ENCODE measurements at regions not wholly inside any gene's neighbourhood (a gene's known extent, or its start where the extent isn't known, plus 50 kb on each side); places are given as distances from the start of the nearest gene placed in this dataset.

GRCh38 chr3:96070678-96071077 is 743.7 kb upstream of the EPHA6 start:
- Histone ChIP-seq H3K4me1 (no peaks in the 10 kb centered on the region), H3K4me3 (no peak overlapping the region), H3K36me3 (no peaks in the 10 kb centered on the region), H3K9me3 (peaks cover 0 to 13% (median 0%) of the 10 kb centered on the region in 3 donors), H3K27ac (no peak overlapping the region), H3K27me3 (no peaks in the 10 kb centered on the region)
- DNase-seq = no peak
- no peak for TF ChIP-seq CTCF (IDR thresholded peaks at IDR 0.05)
- no peak for TF ChIP-seq POLR2A (IDR thresholded peaks at IDR 0.05)
- intact Hi-C loops (cut with DNase I) = no loop called here

- 39 to 48% methylated on average over 5 of the region's 5 CpGs for WGBS, 2 donors
- TF ChIP-seq CTCF (IDR thresholded peaks at IDR 0.05) (no peak), POLR2A (IDR thresholded peaks at IDR 0.05) (no peak)
- H3K36me3 ChIP-seq = no peaks in the 10 kb centered on the region
- DNase-seq = no peak
- no peak overlapping the region for H3K27ac ChIP-seq
- intact Hi-C loops (cut with DNase I) = no loop called here
- no peak overlapping the region for H3K4me3 ChIP-seq
- no peaks in the 10 kb centered on the region for H3K27me3 ChIP-seq
- H3K4me1 ChIP-seq = no peaks in the 10 kb centered on the region
- peaks cover 0 to 13% (median 0%) of the 10 kb centered on the region in 3 donors for H3K9me3 ChIP-seq
Observed at GRCh38 chr3:96071097-96071496, 743.3 kb upstream of the EPHA6 start.

- H3K27ac ChIP-seq = no peak overlapping the region
- H3K36me3 ChIP-seq = no peaks in the 10 kb centered on the region
- peaks cover 0 to 13% (median 0%) of the 10 kb centered on the region in 3 donors for H3K9me3 ChIP-seq
- no peaks in the 10 kb centered on the region for H3K27me3 ChIP-seq
- intact Hi-C loops (cut with DNase I) = no loop called here
- no peaks in the 10 kb centered on the region for H3K4me1 ChIP-seq
- TF ChIP-seq POLR2A (IDR thresholded peaks at IDR 0.05) (no peak), CTCF (IDR thresholded peaks at IDR 0.05) (no peak)
- H3K4me3 ChIP-seq = no peak overlapping the region
- DNase-seq = no peak
Observed at GRCh38 chr3:96072226-96072625, 742.2 kb upstream of the EPHA6 start.

GRCh38 chr3:96083610-96084009 is 730.8 kb upstream of the EPHA6 start:
- WGBS, 2 donors = 50 to 60% methylated on average over 1 of the region's 1 CpG
- intact Hi-C loops (cut with DNase I) = no loop called here

GRCh38 chr3:96086018-96086417 is 728.4 kb upstream of the EPHA6 start:
- Histone ChIP-seq H3K36me3 (no peaks in the 10 kb centered on the region), H3K4me3 (no peak overlapping the region), H3K27ac (no peak overlapping the region), H3K9me3 (no peaks in the 10 kb centered on the region), H3K4me1 (no peaks in the 10 kb centered on the region), H3K27me3 (no peaks in the 10 kb centered on the region)
- DNase-seq = no peak
- intact Hi-C loops (cut with DNase I) = no loop called here
- 60 to 74% methylated on average over 2 of the region's 2 CpGs for WGBS, 2 donors
- TF ChIP-seq POLR2A (IDR thresholded peaks at IDR 0.05) (no peak), CTCF (IDR thresholded peaks at IDR 0.05) (no peak)

More at GRCh38 chr3:96083610-96084009, 730.8 kb upstream of the EPHA6 start:
- Histone ChIP-seq H3K27me3 (no peaks in the 10 kb centered on the region), H3K36me3 (no peaks in the 10 kb centered on the region), H3K4me1 (no peaks in the 10 kb centered on the region), H3K9me3 (no peaks in the 10 kb centered on the region), H3K27ac (no peak overlapping the region), H3K4me3 (no peak overlapping the region)
- no peak for DNase-seq
- TF ChIP-seq POLR2A (IDR thresholded peaks at IDR 0.05) (no peak), CTCF (IDR thresholded peaks at IDR 0.05) (no peak)
